Neural cell (in vitro differentiated cells): ENCODE measurements at regions not wholly inside any gene's neighbourhood (a gene's known extent, or its start where the extent isn't known, plus 50 kb on each side); places are given as distances from the start of the nearest gene placed in this dataset.

Experiments
- EP300 ChIP-seq: fragments of 450-650 bp; conservative IDR thresholded peaks from 2 replicates; pipeline ENCODE4 v1.6.1; 2014; ENCODE audit warnings: antibody characterized with exemption, mild to moderate bottlenecking, moderate library complexity; ENCODE audit not compliant: poor library complexity, severe bottlenecking
- EZH2 ChIP-seq: fragments of 200-600, 300-800 bp; shearing (Covaris generic), sonication (generic); IDR thresholded peaks from 2 replicates; pipeline ENCODE4 v1.6.1; 2014; ENCODE audit warnings: antibody characterized with exemption, low read length, borderline replicate concordance, mild to moderate bottlenecking; ENCODE audit not compliant: insufficient read depth, poor library complexity, severe bottlenecking
- MXI1 ChIP-seq: fragments of 450-650 bp; conservative IDR thresholded peaks from 2 replicates; pipeline ENCODE4 v1.6.1; 2014; ENCODE audit warnings: antibody characterized with exemption, mild to moderate bottlenecking; ENCODE audit not compliant: poor library complexity, severe bottlenecking
- POLR2AphosphoS5 ChIP-seq: IDR thresholded peaks from 2 replicates; pipeline ENCODE4 v1.6.1; 2012
- RAD21 ChIP-seq: fragments of 450-650 bp; conservative IDR thresholded peaks from 2 replicates; pipeline ENCODE4 v1.6.1; 2014; ENCODE audit warnings: antibody characterized with exemption, mild to moderate bottlenecking, moderate library complexity
- TAF1 ChIP-seq: IDR thresholded peaks from 2 replicates; pipeline ENCODE4 v1.6.1; 2012; ENCODE audit warnings: low read depth
- TF ChIP-seq, protein P1 (sequence below): fragments of 450-650 bp; IDR thresholded peaks from 2 replicates; pipeline ENCODE4 v1.5.1; 2014; ENCODE audit warnings: antibody characterized with exemption, mild to moderate bottlenecking, moderate library complexity; ENCODE audit not compliant: poor library complexity, severe bottlenecking
- TF ChIP-seq, protein P2 (sequence below): IDR thresholded peaks from 2 replicates; pipeline ENCODE4 v1.6.1; 2012; ENCODE audit warnings: borderline replicate concordance

DNA sequence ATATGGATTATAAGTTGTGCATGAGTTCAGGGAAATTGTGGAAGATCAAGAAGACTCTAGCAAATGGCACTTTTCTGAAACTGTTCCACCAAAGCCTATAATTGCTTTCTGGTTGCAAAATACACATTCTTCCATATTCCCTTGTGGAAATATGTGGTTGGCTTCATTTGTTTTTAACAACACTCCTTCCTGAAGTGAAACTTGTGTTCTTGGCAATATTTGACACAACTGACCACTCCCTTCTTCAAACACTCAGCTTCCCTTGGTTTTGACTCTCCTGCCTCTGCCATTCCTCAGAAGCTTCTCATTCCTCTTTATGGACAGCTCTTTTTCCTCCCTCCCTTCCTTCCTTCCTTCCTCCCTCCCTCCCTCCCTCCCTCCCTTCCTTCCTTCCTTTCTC is 192.3 kb downstream of the PMAIP1 start:
- TF ChIP-seq, protein P1, sequence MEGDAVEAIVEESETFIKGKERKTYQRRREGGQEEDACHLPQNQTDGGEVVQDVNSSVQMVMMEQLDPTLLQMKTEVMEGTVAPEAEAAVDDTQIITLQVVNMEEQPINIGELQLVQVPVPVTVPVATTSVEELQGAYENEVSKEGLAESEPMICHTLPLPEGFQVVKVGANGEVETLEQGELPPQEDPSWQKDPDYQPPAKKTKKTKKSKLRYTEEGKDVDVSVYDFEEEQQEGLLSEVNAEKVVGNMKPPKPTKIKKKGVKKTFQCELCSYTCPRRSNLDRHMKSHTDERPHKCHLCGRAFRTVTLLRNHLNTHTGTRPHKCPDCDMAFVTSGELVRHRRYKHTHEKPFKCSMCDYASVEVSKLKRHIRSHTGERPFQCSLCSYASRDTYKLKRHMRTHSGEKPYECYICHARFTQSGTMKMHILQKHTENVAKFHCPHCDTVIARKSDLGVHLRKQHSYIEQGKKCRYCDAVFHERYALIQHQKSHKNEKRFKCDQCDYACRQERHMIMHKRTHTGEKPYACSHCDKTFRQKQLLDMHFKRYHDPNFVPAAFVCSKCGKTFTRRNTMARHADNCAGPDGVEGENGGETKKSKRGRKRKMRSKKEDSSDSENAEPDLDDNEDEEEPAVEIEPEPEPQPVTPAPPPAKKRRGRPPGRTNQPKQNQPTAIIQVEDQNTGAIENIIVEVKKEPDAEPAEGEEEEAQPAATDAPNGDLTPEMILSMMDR: no peak
- TF ChIP-seq EZH2 (no peak), POLR2AphosphoS5 (no peak), MXI1 (no peak), TAF1 (no peak), EP300 (no peak), RAD21 (no peak)
- TF ChIP-seq, protein P2, sequence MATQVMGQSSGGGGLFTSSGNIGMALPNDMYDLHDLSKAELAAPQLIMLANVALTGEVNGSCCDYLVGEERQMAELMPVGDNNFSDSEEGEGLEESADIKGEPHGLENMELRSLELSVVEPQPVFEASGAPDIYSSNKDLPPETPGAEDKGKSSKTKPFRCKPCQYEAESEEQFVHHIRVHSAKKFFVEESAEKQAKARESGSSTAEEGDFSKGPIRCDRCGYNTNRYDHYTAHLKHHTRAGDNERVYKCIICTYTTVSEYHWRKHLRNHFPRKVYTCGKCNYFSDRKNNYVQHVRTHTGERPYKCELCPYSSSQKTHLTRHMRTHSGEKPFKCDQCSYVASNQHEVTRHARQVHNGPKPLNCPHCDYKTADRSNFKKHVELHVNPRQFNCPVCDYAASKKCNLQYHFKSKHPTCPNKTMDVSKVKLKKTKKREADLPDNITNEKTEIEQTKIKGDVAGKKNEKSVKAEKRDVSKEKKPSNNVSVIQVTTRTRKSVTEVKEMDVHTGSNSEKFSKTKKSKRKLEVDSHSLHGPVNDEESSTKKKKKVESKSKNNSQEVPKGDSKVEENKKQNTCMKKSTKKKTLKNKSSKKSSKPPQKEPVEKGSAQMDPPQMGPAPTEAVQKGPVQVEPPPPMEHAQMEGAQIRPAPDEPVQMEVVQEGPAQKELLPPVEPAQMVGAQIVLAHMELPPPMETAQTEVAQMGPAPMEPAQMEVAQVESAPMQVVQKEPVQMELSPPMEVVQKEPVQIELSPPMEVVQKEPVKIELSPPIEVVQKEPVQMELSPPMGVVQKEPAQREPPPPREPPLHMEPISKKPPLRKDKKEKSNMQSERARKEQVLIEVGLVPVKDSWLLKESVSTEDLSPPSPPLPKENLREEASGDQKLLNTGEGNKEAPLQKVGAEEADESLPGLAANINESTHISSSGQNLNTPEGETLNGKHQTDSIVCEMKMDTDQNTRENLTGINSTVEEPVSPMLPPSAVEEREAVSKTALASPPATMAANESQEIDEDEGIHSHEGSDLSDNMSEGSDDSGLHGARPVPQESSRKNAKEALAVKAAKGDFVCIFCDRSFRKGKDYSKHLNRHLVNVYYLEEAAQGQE: no peak
